HG03280 (cell line): ENCODE measurements at regions not wholly inside any gene's neighbourhood (a gene's known extent, or its start where the extent isn't known, plus 50 kb on each side); places are given as distances from the start of the nearest gene placed in this dataset.
"Not testable (repeated sequence)": the region's sequence is repeated elsewhere in the genome, so short reads cannot be mapped to it uniquely, and the experiment has no call there.

ENCODE experiments used
- ATAC-seq: cut with Tn5 transposase; IDR thresholded peaks from one replicate; pipeline ENCODE4 v1.9.1; 2021; ENCODE audit warnings: mild to moderate bottlenecking, moderate library complexity; ENCODE audit not compliant: unreplicated experiment

DNA sequence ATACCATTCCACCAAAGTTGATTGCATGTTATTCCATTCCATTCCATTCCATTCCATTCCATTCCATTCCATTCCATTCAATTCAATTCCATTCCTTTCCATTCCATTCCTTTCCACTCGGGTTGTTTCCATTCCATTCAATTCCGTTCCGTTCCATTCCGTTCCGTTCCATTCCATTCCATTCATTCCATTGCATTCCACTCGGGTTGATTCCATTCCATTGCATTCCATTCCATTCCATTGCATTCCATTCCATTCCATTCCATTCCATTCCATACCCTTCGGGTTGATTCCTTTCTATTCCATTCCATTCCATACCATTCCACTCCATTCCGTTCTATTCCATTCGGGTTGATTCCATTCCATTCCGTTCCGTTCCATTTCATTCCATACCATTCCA lies 166.9 kb downstream of the CWH43 start:
- ATAC-seq: peak; percentile 28

DNA sequence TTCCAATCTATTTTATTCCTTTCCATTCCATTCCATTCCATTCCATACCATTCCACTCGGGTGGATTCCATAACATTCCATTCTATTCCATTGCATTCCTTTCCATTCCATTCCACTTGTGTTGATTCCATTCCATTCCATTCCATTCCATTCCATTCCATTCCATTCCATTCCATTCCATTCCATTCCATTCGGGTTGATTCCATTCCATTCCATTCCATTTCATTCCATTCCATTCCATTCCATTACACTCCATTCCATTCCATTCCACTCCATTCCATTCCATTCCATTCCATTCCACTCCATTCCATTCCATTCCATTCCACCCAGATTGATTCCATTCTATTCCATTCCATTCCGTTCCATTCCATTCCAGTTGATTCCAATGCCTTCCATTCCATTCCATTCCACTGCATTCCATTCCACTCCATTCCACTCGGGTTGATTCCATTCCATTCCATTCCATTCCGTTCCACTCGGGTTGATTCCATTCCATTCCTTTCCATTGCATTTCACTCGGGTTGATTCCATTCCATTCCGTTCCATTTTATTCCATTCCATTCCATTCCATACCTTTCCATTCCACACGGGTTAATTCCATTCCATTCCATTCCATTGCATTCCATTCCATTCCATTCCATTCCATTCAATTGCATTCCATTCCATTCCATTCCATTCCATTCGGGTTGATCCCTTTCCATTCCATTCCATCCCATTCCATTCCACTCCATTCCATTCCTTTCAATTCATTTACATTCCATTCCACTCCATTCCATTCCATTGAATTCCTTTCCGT lies 168.4 kb downstream of the CWH43 start:
- peak; percentile 61 for ATAC-seq

GRCh38 chr4:49155270-49155669 lies 169.2 kb downstream of the CWH43 start:
- not testable (repeated sequence) for ATAC-seq

GRCh38 chr4:49156309-49156708 lies 170.2 kb downstream of the CWH43 start:
- not testable (repeated sequence) for ATAC-seq

- not testable (repeated sequence) for ATAC-seq
These were observed 171.6 kb downstream of the CWH43 start for GRCh38 chr4:49157630-49158029.

GRCh38 chr4:49161111-49161541 lies 175.1 kb downstream of the CWH43 start:
- not testable (repeated sequence) for ATAC-seq

- not testable (repeated sequence) for ATAC-seq
These were observed 178.8 kb downstream of the CWH43 start for GRCh38 chr4:49164916-49165315.

DNA sequence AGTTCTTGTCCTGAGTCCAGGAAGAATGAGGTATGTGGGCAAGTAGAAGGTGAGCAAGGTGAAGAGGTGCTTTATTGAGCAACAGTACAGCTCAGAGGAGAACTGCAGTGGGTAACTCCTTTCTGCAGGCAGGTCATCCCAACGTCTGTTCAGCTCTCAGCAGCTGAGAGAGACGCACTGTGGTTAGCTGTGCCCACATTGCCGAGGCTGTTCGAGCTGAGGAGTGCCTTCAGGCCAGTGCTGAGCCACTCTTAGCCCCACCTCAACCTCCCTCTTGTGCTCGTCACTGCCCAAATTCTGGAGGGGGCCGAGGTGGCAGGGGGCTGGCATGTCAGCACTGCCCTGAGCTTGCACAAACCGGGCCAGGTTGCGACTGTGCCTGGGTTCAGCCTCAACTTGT lies 191.8 kb downstream of the CWH43 start:
- ATAC-seq: not testable (repeated sequence)

DNA sequence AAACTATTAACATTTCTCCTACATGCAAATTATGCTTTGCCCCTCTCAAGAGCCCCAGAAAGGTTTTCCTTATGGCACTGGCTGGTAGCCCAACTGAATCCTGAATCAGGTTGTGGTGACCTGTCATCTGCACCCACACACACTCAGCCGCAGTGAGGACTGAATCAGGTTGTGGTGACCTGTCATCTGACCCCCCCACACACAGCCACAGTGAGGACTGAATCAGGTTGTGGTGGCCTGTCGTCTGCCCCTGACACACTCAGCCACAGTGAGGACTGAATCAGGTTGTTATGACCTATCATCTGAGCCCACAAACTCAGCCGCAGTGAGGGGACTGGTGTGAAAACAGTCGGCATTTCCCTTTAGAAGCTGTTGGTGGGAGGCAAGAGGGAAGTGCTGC lies 195.0 kb downstream of the CWH43 start:
- ATAC-seq: not testable (repeated sequence)

GRCh38 chr4:49211396-49212194 lies 225.5 kb downstream of the CWH43 start:
- not testable (repeated sequence) for ATAC-seq

DNA sequence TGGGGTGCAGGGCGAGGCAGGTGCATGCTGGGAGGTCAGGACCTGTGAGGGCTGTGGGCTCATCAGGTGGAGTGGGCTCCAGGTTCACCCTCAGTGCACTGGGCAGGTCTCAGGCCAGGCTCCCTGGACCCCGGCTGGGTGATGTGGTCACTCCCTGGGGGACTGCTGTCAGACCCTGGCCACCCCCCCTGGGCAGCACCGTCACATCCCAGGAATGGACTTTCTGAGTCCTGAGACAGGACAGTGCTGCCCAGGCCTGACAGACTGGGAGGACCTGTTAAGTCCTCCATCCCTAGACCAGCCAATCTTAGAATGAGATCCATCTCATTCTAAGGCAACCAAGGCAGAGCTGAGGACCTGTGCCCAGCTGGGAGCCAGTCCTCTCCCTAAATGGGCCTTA lies 227.2 kb downstream of the CWH43 start:
- not testable (repeated sequence) for ATAC-seq

DNA sequence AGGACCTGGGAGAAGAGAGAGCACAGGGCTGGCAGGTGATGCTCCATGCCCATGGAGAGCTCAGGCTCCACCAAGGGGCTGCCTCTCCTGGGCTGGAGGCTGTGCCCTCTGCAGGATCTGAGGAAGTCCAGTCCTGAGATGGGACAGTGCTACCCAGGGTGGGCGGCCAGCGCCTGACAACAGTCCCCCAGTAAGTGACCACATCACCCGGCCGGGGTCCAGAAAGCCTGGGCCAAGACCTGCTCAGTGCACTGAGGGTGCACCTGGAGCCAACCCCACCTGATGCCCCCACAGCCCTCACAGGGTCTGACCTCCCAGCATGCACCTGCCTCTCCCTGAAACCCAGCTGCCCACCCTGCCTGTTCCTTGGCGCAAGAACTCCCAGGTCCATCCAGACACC lies 227.7 kb downstream of the CWH43 start:
- ATAC-seq: not testable (repeated sequence)

DNA sequence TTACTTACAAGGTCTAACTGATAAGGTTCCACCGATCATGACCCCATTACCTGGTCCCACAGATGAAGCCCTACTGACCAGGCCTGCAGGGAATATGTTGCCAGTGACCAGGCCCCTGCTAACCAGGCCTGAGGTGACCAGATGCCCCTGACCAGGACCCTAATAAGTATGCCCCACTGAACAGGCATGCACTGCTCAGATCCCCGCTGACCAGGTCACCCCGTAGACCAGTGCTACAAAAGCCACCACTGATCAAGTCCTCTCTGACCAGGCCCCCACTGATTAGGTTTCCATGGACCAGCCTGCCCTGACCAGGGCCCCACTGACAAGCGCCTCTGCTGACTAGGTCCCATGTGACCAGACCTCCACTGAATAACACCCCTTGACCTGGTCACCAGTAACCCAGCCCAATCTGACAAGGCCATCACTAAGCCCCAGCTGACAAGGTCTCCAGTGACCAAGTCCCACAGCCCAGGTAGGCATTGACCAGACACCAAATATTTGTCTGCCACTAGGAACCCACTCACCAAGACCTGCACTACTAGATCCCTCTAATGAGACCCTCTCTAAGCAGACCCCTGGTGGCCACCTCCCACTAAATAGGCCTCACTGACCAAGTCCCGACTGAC lies 228.5 kb downstream of the CWH43 start:
- ATAC-seq: not testable (repeated sequence)

DNA sequence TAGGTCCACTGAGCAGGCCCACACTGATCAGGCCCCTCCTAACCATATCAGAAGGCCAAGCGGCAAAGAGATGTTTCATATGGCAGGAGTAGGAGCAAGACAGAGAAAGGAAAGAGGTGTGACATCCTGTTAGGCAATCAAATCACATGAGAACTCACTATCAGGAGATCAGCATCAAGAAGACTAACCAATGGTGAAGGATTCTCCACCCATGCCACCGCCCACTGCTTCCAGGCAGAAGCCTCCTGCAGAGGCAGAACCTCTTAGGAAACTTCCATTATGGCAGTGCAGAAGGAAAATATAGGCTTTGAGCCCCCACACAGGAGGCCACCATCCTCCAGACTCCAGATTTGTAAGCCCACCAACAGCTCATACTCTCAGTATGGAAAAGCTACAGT lies 229.0 kb downstream of the CWH43 start:
- ATAC-seq: not testable (repeated sequence)

GRCh38 chr4:49216606-49217005 lies 230.5 kb downstream of the CWH43 start:
- not testable (repeated sequence) for ATAC-seq

GRCh38 chr4:49217492-49217891 lies 231.4 kb downstream of the CWH43 start:
- ATAC-seq: no peak

DNA sequence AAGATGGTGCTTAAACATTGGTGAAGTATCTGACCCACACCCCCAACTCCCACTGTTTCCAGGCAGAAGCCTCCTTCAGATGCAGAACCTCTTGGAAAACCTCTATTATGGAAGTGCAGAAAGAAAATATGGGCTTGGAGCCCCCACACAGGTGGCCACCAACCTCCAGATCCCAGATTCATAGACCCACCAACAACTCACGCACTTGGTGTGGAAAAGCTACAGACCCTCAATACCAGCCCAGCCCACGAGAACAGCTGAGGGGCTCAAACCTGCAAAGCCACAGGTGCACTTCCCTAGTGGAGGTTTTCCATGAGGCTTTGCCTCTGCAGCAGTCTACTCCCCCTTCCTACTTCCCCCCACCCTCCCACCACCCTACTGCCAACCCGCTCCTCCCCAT lies 232.0 kb downstream of the CWH43 start:
- not testable (repeated sequence) for ATAC-seq

GRCh38 chr4:49218931-49219330 lies 232.9 kb downstream of the CWH43 start:
- not testable (repeated sequence) for ATAC-seq

- ATAC-seq: not testable (repeated sequence)
These were observed 233.6 kb downstream of the CWH43 start for GRCh38 chr4:49219489-49220225.

GRCh38 chr4:49221209-49221608 lies 235.1 kb downstream of the CWH43 start:
- ATAC-seq: no peak

GRCh38 chr4:49222810-49223209 lies 236.7 kb downstream of the CWH43 start:
- not testable (repeated sequence) for ATAC-seq
